ENCODE measurements at regions not wholly inside any gene's neighbourhood (a gene's known extent, or its start where the extent isn't known, plus 50 kb on each side); places are given as distances from the start of the nearest gene placed in this dataset.

- Histone ChIP-seq H3K4me3 (ENCODE audit: low read depth in 1 of 2, low read length in 1 of 2) (no peak overlapping the region), H3K27me3 (no peaks in the 10 kb centered on the region), H3K4me1 (ENCODE audit: control insufficient read depth in 1 of 2, insufficient read depth in 1 of 2, low read depth in 1 of 2, low read length in 1 of 2) (no peaks in the 10 kb centered on the region), H3K36me3 (no peaks in the 10 kb centered on the region), H3K9me3 (no peaks in the 10 kb centered on the region), H3K27ac (no peak overlapping the region)
- TF ChIP-seq CTCF (IDR thresholded peaks at IDR 0.05): no peak
Observed at GRCh38 chr13:99717959-99718674, 216.8 kb downstream of the TM9SF2 start.

GRCh38 chr13:99709134-99709533 lies 207.9 kb downstream of the TM9SF2 start:
- H3K4me3 ChIP-seq (ENCODE audit: low read depth in 1 of 2, low read length in 1 of 2): no peak overlapping the region
- no peaks in the 10 kb centered on the region for H3K4me1 ChIP-seq (ENCODE audit: control insufficient read depth in 1 of 2, insufficient read depth in 1 of 2, low read depth in 1 of 2, low read length in 1 of 2)
- no peak for TF ChIP-seq CTCF (IDR thresholded peaks at IDR 0.05)
- H3K27ac ChIP-seq: no peak overlapping the region
- no peaks in the 10 kb centered on the region for H3K27me3 ChIP-seq
- H3K36me3 ChIP-seq: no peaks in the 10 kb centered on the region
- no peaks in the 10 kb centered on the region for H3K9me3 ChIP-seq

GRCh38 chr13:99704390-99704789 lies 203.1 kb downstream of the TM9SF2 start:
- H3K27ac ChIP-seq: no peak overlapping the region
- H3K4me3 ChIP-seq (ENCODE audit: low read depth in 1 of 2, low read length in 1 of 2): no peak overlapping the region
- H3K9me3 ChIP-seq: no peaks in the 10 kb centered on the region
- H3K4me1 ChIP-seq (ENCODE audit: control insufficient read depth in 1 of 2, insufficient read depth in 1 of 2, low read depth in 1 of 2, low read length in 1 of 2): no peaks in the 10 kb centered on the region
- no peaks in the 10 kb centered on the region for H3K27me3 ChIP-seq
- H3K36me3 ChIP-seq: no peaks in the 10 kb centered on the region
- TF ChIP-seq CTCF (IDR thresholded peaks at IDR 0.05): no peak

- TF ChIP-seq CTCF (IDR thresholded peaks at IDR 0.05): no peak
- H3K36me3 ChIP-seq: no peaks in the 10 kb centered on the region
- no peak overlapping the region for H3K4me3 ChIP-seq (ENCODE audit: low read depth in 1 of 2, low read length in 1 of 2)
- H3K9me3 ChIP-seq: no peaks in the 10 kb centered on the region
- no peaks in the 10 kb centered on the region for H3K27me3 ChIP-seq
- no peaks in the 10 kb centered on the region for H3K4me1 ChIP-seq (ENCODE audit: control insufficient read depth in 1 of 2, insufficient read depth in 1 of 2, low read depth in 1 of 2, low read length in 1 of 2)
- H3K27ac ChIP-seq: no peak overlapping the region
Observed at GRCh38 chr13:99703908-99704307, 202.6 kb downstream of the TM9SF2 start.

- H3K27me3 ChIP-seq: no peaks in the 10 kb centered on the region
Observed at GRCh38 chr13:99702687-99703319, 201.5 kb downstream of the TM9SF2 start.

More at GRCh38 chr13:99702687-99703319, 201.5 kb downstream of the TM9SF2 start:
- Histone ChIP-seq H3K4me3 (ENCODE audit: low read depth in 1 of 2, low read length in 1 of 2) (no peak overlapping the region), H3K36me3 (no peaks in the 10 kb centered on the region), H3K9me3 (no peaks in the 10 kb centered on the region), H3K4me1 (ENCODE audit: control insufficient read depth in 1 of 2, insufficient read depth in 1 of 2, low read depth in 1 of 2, low read length in 1 of 2) (no peaks in the 10 kb centered on the region), H3K27ac (no peak overlapping the region)
- TF ChIP-seq CTCF (IDR thresholded peaks at IDR 0.05): no peak

Data from neutrophil (primary cell).